ENCODE measurements at regions not wholly inside any gene's neighbourhood (a gene's known extent, or its start where the extent isn't known, plus 50 kb on each side); places are given as distances from the start of the nearest gene placed in this dataset.

GRCh38 chr5:43785198-43785597 lies 182.2 kb downstream of the NNT start:
- no peaks in the 10 kb centered on the region for H3K27me3 Mint-ChIP-seq (ENCODE audit: insufficient read depth)
- Histone ChIP-seq H3K27me3 (ENCODE audit: control insufficient read depth, insufficient read depth, low read length, poor library complexity, severe bottlenecking) (no peaks in the 10 kb centered on the region), H3K9me3 (ENCODE audit: control insufficient read depth, low read length) (peaks cover 7% of the 10 kb centered on the region), H3K4me1 (ENCODE audit: control insufficient read depth, insufficient read depth, low read length) (no peaks in the 10 kb centered on the region), H3K27ac (ENCODE audit: low read depth, low read length) (no peak overlapping the region), H3K9ac (ENCODE audit: extremely low read depth, low read length, poor library complexity, severe bottlenecking) (no peak overlapping the region), H3K4me3 (ENCODE audit: low read length) (no peak overlapping the region), H3K36me3 (ENCODE audit: control insufficient read depth, insufficient read depth, low read length) (no peaks in the 10 kb centered on the region)
- WGBS, 2 experiments (ENCODE audit: insufficient coverage in 1 of 2, insufficient read length in 1 of 2) = 60 to 94% methylated on average over 3 of the region's 3 CpGs
- TF ChIP-seq CTCF (conservative IDR thresholded peaks at IDR 0.05) = no peak
- H3K4me1 Mint-ChIP-seq = no peaks in the 10 kb centered on the region
- no peak for DNase-seq
- no peak overlapping the region for H3K27ac Mint-ChIP-seq
- H3K9me3 Mint-ChIP-seq = peaks cover 27% of the 10 kb centered on the region
- no peak overlapping the region for H3K4me3 Mint-ChIP-seq
- H3K36me3 Mint-ChIP-seq (ENCODE audit: low read depth) = no peaks in the 10 kb centered on the region

GRCh38 chr5:43780586-43780985 lies 177.6 kb downstream of the NNT start:
- Histone ChIP-seq H3K9me3 (ENCODE audit: control insufficient read depth, low read length) (no peaks in the 10 kb centered on the region), H3K27ac (ENCODE audit: low read depth, low read length) (no peak overlapping the region), H3K4me3 (ENCODE audit: low read length) (no peak overlapping the region), H3K4me1 (ENCODE audit: control insufficient read depth, insufficient read depth, low read length) (no peaks in the 10 kb centered on the region), H3K36me3 (ENCODE audit: control insufficient read depth, insufficient read depth, low read length) (no peaks in the 10 kb centered on the region), H3K9ac (ENCODE audit: extremely low read depth, low read length, poor library complexity, severe bottlenecking) (no peak overlapping the region), H3K27me3 (ENCODE audit: control insufficient read depth, insufficient read depth, low read length, poor library complexity, severe bottlenecking) (no peaks in the 10 kb centered on the region)
- no peaks in the 10 kb centered on the region for H3K36me3 Mint-ChIP-seq (ENCODE audit: low read depth)
- no peaks in the 10 kb centered on the region for H3K4me1 Mint-ChIP-seq
- TF ChIP-seq CTCF (conservative IDR thresholded peaks at IDR 0.05) = no peak
- peaks cover 6% of the 10 kb centered on the region for H3K9me3 Mint-ChIP-seq
- H3K27me3 Mint-ChIP-seq (ENCODE audit: insufficient read depth) = no peaks in the 10 kb centered on the region
- no peak for DNase-seq
- H3K27ac Mint-ChIP-seq = no peak overlapping the region
- 89% methylated on average over 1 of the region's 1 CpG; no CpG with 5 or more reads in 1 of the 2 experiments for WGBS, 2 experiments (ENCODE audit: insufficient coverage in 1 of 2, insufficient read length in 1 of 2)
- H3K4me3 Mint-ChIP-seq = no peak overlapping the region

GRCh38 chr5:43774881-43775399 lies 172.0 kb downstream of the NNT start:
- no peak for TF ChIP-seq CTCF (conservative IDR thresholded peaks at IDR 0.05)
- no peak for DNase-seq
- no peaks in the 10 kb centered on the region for H3K36me3 Mint-ChIP-seq (ENCODE audit: low read depth)

More at GRCh38 chr5:43774881-43775399, 172.0 kb downstream of the NNT start:
- Histone ChIP-seq H3K4me1 (ENCODE audit: control insufficient read depth, insufficient read depth, low read length) (no peaks in the 10 kb centered on the region), H3K36me3 (ENCODE audit: control insufficient read depth, insufficient read depth, low read length) (no peaks in the 10 kb centered on the region), H3K9ac (ENCODE audit: extremely low read depth, low read length, poor library complexity, severe bottlenecking) (no peak overlapping the region), H3K27me3 (ENCODE audit: control insufficient read depth, insufficient read depth, low read length, poor library complexity, severe bottlenecking) (no peaks in the 10 kb centered on the region), H3K4me3 (ENCODE audit: low read length) (no peak overlapping the region), H3K27ac (ENCODE audit: low read depth, low read length) (no peak overlapping the region), H3K9me3 (ENCODE audit: control insufficient read depth, low read length) (no peaks in the 10 kb centered on the region)
- Mint-ChIP-seq H3K27ac (peak overlapping the region; percentile 8), H3K4me3 (no peak overlapping the region), H3K4me1 (no peaks in the 10 kb centered on the region), H3K27me3 (ENCODE audit: insufficient read depth) (no peaks in the 10 kb centered on the region), H3K9me3 (peaks cover 4% of the 10 kb centered on the region)
- WGBS, 2 experiments (ENCODE audit: insufficient coverage in 1 of 2, insufficient read length in 1 of 2) = 75 to 98% methylated on average over 1 of the region's 1 CpG

Data from endodermal cell (in vitro differentiated cells).